Testis (tissue), 2 donors: ENCODE measurements at regions not wholly inside any gene's neighbourhood (a gene's known extent, or its start where the extent isn't known, plus 50 kb on each side); places are given as distances from the start of the nearest gene placed in this dataset.

Experiments used
- CTCF ChIP-seq, 3 experiments: fragments of 450-650 bp in 2 of 3; fragments of 200-600 bp in 1 of 3; sonication (generic) in 1 of 3; IDR thresholded peaks; one replicate each; pipeline ENCODE4 v1.5.1; 2016 to 2019; ENCODE audit warnings: antibody characterized with exemption in 3 of 3, mild to moderate bottlenecking in 2 of 3, moderate library complexity in 1 of 3
- POLR2A ChIP-seq: fragments of 450-650 bp; IDR thresholded peaks from one replicate; pipeline ENCODE4 v1.6.1; 2017; ENCODE audit warnings: antibody characterized with exemption, mild to moderate bottlenecking, moderate library complexity

- no peak for TF ChIP-seq CTCF (IDR thresholded peaks at IDR 0.05)
- no peak for TF ChIP-seq POLR2A
These were observed 466.5 kb downstream of the PRKD1 start for GRCh38 chr14:29461101-29461500.
